GM23248 (cell line): ENCODE measurements at regions not wholly inside any gene's neighbourhood (a gene's known extent, or its start where the extent isn't known, plus 50 kb on each side); places are given as distances from the start of the nearest gene placed in this dataset.
A peak's percentile ranks its signal among the peaks of the same experiment; 100 is the strongest.

ENCODE experiments used
- DNase-seq: peaks from one replicate; pipeline ENCODE4 v3.0.0-alpha.2; 2015
- H2AFZ ChIP-seq: fragments of 200-600 bp; sonication (generic); 2 replicates; pipeline ENCODE4 v1.6.1; 2016; ENCODE audit warnings: antibody characterized with exemption
- H3F3A ChIP-seq: fragments of 200-600 bp; sonication (generic); 2 replicates; pipeline ENCODE4 v1.6.1; 2016; ENCODE audit warnings: mild to moderate bottlenecking, antibody characterized with exemption, mixed run types; ENCODE audit not compliant: insufficient read depth
- H3K27ac ChIP-seq: fragments of 200-600 bp; sonication (generic); 2 replicates; pipeline ENCODE4 v1.5.1; 2016; ENCODE audit warnings: mild to moderate bottlenecking
- H3K27me3 ChIP-seq: fragments of 200-600 bp; sonication (generic); replicated peaks from 2 replicates; pipeline ENCODE4 v1.6.1; 2016; ENCODE audit warnings: mild to moderate bottlenecking; ENCODE audit not compliant: insufficient read depth
- H3K36me3 ChIP-seq: fragments of 200-600 bp; sonication (generic); 2 replicates; pipeline ENCODE4 v1.6.1; 2016; ENCODE audit warnings: low read depth, mild to moderate bottlenecking
- H3K4me1 ChIP-seq: fragments of 200-600 bp; sonication (generic); 2 replicates; pipeline ENCODE4 v1.6.1; 2016; ENCODE audit warnings: mild to moderate bottlenecking; ENCODE audit not compliant: insufficient read depth
- H3K4me2 ChIP-seq: fragments of 200-600 bp; sonication (generic); one replicate; pipeline ENCODE4 v1.6.1; 2016; ENCODE audit warnings: mild to moderate bottlenecking; ENCODE audit not compliant: unreplicated experiment
- H3K4me3 ChIP-seq: fragments of 200-600 bp; sonication (generic); 2 replicates; pipeline ENCODE4 v1.5.1; 2016; ENCODE audit warnings: mild to moderate bottlenecking
- H3K79me2 ChIP-seq: fragments of 200-600 bp; sonication (generic); 2 replicates; pipeline ENCODE4 v1.6.1; 2016; ENCODE audit warnings: mild to moderate bottlenecking; ENCODE audit not compliant: insufficient read depth
- H3K9ac ChIP-seq: fragments of 200-600 bp; sonication (generic); 2 replicates; pipeline ENCODE4 v1.6.1; 2016; ENCODE audit warnings: mild to moderate bottlenecking
- H3K9me2 ChIP-seq: fragments of 200-600 bp; sonication (generic); 2 replicates; pipeline ENCODE4 v1.6.1; 2016; ENCODE audit warnings: mixed run types, mild to moderate bottlenecking, moderate library complexity; ENCODE audit not compliant: insufficient read depth
- H3K9me3 ChIP-seq: fragments of 200-600 bp; sonication (generic); one replicate; pipeline ENCODE4 v1.6.1; 2017; ENCODE audit warnings: low read depth
- H4K20me1 ChIP-seq: fragments of 200-600 bp; sonication (generic); 2 replicates; pipeline ENCODE4 v1.6.0; 2016; ENCODE audit not compliant: insufficient read depth
- EZH2 ChIP-seq: fragments of 200-600 bp; sonication (generic); IDR thresholded peaks from 2 replicates; pipeline ENCODE4 v1.6.1; 2018; ENCODE audit warnings: antibody characterized with exemption, mild to moderate bottlenecking; ENCODE audit not compliant: insufficient read depth, poor library complexity, severe bottlenecking
- EZH2phosphoT487 ChIP-seq: fragments of 200-600 bp; sonication (generic); IDR thresholded peaks from 2 replicates; pipeline ENCODE4 v1.6.1; 2018; ENCODE audit warnings: antibody characterized with exemption, moderate library complexity, mild to moderate bottlenecking, low read depth; ENCODE audit not compliant: insufficient read depth
- WGBS, 2 experiments: methylation state at CpG; one replicate each; pipeline ENCODE4 v1.1.6; 2015 to 2017; ENCODE audit warnings: low lambda C conversion rate in 2 of 2, low coverage in 1 of 2; ENCODE audit errors: missing lambda C conversion rate in 2 of 2; 5-methylcytosine and 5-hydroxymethylcytosine counted together
- in situ Hi-C: fragments of 300-500 bp; cut with MboI; formaldehyde crosslinking; loops from 2 replicates; pipeline ENCODE4 v1.15.0; 2020

- TF ChIP-seq EZH2phosphoT487 (no peak), EZH2 (no peak)
- H3F3A ChIP-seq, result no peaks in the 10 kb centered on the region
- no peaks in the 10 kb centered on the region for H3K79me2 ChIP-seq
- no peak overlapping the region for H3K27ac ChIP-seq
- H3K36me3 ChIP-seq, result no peaks in the 10 kb centered on the region
- H3K27me3 ChIP-seq, result no peaks in the 10 kb centered on the region
- no peak overlapping the region for H2AFZ ChIP-seq
- no peak overlapping the region for H3K4me3 ChIP-seq
- H3K4me1 ChIP-seq, result no peaks in the 10 kb centered on the region
- no peak overlapping the region for H3K9ac ChIP-seq
- H3K9me2 ChIP-seq, result no peaks in the 10 kb centered on the region
- no peak for DNase-seq
- in situ Hi-C loops, result no loop called here
- 94 to 97% methylated on average over 8 of the region's 8 CpGs for WGBS, 2 experiments
- H4K20me1 ChIP-seq, result no peaks in the 10 kb centered on the region
- no peaks in the 10 kb centered on the region for H3K9me3 ChIP-seq
- no peak overlapping the region for H3K4me2 ChIP-seq
Measured at GRCh38 chr10:79007018-79007417, 61.7 kb upstream of the ZMIZ1 start.

DNA sequence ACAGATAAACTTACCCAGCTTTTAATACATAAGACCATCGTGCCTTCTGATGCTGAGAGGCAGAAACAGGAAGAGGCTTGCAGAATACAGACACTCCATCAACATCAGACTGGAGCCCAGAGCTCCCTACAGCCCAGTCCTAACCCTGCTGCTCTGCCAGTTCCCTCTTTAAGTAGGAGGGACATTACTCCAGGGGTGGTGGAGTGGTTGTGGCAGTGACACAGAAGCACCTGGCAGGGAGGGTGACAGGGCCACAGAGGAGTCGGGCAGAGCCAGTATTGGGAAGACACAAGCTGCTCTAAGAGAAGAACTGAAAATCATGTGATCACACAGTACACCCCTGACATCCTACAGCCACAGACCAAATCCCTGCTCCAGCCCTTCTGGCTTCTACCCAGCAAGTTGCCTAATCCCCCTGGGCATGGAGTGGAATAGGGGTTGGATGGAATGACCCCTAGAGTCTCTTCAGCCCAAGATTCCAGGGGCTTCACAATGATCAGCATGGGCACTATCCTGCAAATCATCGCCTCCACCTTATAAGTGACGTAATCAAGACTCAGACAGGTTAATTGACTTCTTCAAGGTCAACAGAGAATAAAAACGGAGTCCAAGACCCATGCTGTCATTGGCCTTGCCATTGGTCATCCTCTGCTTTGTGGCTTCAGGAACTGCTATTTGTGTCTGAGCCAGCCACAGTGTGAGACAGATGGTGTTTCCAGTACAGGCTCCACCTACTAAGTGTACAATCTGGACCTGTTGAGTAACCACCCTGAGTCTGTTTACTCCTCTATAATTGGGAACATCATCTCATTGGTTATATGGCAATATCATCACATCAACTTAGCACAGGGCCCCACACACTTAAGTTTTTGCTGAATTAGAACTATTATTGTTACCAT, 61.1 kb upstream of the ZMIZ1 start:
- Histone ChIP-seq H3K9ac (no peak overlapping the region), H3K9me2 (no peaks in the 10 kb centered on the region), H3K27me3 (no peaks in the 10 kb centered on the region), H3K4me1 (no peaks in the 10 kb centered on the region), H3K4me2 (no peak overlapping the region), H3K79me2 (no peaks in the 10 kb centered on the region), H2AFZ (no peak overlapping the region), H4K20me1 (no peaks in the 10 kb centered on the region), H3K36me3 (no peaks in the 10 kb centered on the region), H3K4me3 (no peak overlapping the region), H3K27ac (no peak overlapping the region), H3K9me3 (no peaks in the 10 kb centered on the region), H3F3A (no peaks in the 10 kb centered on the region)
- in situ Hi-C loops, result no loop called here
- WGBS, 2 experiments, result 63 to 65% methylated on average over 5 of the region's 5 CpGs
- peak; percentile 50 for DNase-seq
- no peak for TF ChIP-seq EZH2
- TF ChIP-seq EZH2phosphoT487, result no peak

GRCh38 chr10:79009145-79009544, 59.6 kb upstream of the ZMIZ1 start:
- no peaks in the 10 kb centered on the region; the same call in 1 of the 2 replicates for H3K27me3 ChIP-seq
- H3K27ac ChIP-seq, result no peak overlapping the region
- H3F3A ChIP-seq, result no peaks in the 10 kb centered on the region
- no peaks in the 10 kb centered on the region for H3K36me3 ChIP-seq
- H3K9me2 ChIP-seq, result no peaks in the 10 kb centered on the region
- H3K9me3 ChIP-seq, result no peaks in the 10 kb centered on the region
- TF ChIP-seq EZH2, result no peak
- H3K9ac ChIP-seq, result no peak overlapping the region
- H3K4me2 ChIP-seq, result no peak overlapping the region
- H3K4me1 ChIP-seq, result no peaks in the 10 kb centered on the region
- no peak for DNase-seq
- no peak overlapping the region for H3K4me3 ChIP-seq
- in situ Hi-C loops, result no loop called here
- no peaks in the 10 kb centered on the region for H4K20me1 ChIP-seq
- WGBS, 2 experiments, result 86 to 88% methylated on average over 5 of the region's 5 CpGs
- H2AFZ ChIP-seq, result no peak overlapping the region
- no peaks in the 10 kb centered on the region for H3K79me2 ChIP-seq

GRCh38 chr10:79012567-79012966, 56.2 kb upstream of the ZMIZ1 start:
- H2AFZ ChIP-seq, result no peak overlapping the region
- H3K79me2 ChIP-seq, result no peaks in the 10 kb centered on the region

More at GRCh38 chr10:79012567-79012966, 56.2 kb upstream of the ZMIZ1 start:
- Histone ChIP-seq H3F3A (no peaks in the 10 kb centered on the region), H3K9me3 (no peaks in the 10 kb centered on the region), H3K4me2 (no peak overlapping the region), H4K20me1 (no peaks in the 10 kb centered on the region), H3K9ac (no peak overlapping the region), H3K4me3 (no peak overlapping the region), H3K27ac (no peak overlapping the region), H3K36me3 (no peaks in the 10 kb centered on the region), H3K27me3 (no peaks in the 10 kb centered on the region; the same call in 1 of the 2 replicates), H3K9me2 (no peaks in the 10 kb centered on the region), H3K4me1 (no peaks in the 10 kb centered on the region)
- TF ChIP-seq EZH2phosphoT487 (no peak), EZH2 (no peak)
- DNase-seq, result no peak
- in situ Hi-C loops, result no loop called here
- 92 to 94% methylated on average over 4 of the region's 4 CpGs for WGBS, 2 experiments
